ENCODE measurements at regions not wholly inside any gene's neighbourhood (a gene's known extent, or its start where the extent isn't known, plus 50 kb on each side); places are given as distances from the start of the nearest gene placed in this dataset.
"Not testable (repeated sequence)": the region's sequence is repeated elsewhere in the genome, so short reads cannot be mapped to it uniquely, and the experiment has no call there.

DNA sequence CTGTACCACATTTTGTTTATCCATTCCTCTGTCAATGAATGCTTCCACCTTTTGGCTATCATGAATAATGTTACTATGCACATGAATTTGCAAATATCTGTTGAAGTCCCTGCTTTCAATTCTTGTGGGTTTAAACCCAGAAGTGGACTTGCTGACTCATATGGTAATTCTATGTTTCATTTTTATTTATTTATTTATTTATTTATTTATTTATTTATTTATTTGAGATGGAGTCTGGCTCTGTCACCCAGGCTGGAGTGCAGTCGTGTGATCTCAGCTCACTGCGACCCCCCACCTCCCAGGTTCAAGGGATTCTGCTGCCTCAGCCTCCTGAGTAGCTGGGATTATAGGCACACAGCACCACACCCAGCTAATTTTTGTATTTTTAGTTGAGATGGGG lies 664.3 kb downstream of the KCNJ18 start:
- TF ChIP-seq, protein P1, sequence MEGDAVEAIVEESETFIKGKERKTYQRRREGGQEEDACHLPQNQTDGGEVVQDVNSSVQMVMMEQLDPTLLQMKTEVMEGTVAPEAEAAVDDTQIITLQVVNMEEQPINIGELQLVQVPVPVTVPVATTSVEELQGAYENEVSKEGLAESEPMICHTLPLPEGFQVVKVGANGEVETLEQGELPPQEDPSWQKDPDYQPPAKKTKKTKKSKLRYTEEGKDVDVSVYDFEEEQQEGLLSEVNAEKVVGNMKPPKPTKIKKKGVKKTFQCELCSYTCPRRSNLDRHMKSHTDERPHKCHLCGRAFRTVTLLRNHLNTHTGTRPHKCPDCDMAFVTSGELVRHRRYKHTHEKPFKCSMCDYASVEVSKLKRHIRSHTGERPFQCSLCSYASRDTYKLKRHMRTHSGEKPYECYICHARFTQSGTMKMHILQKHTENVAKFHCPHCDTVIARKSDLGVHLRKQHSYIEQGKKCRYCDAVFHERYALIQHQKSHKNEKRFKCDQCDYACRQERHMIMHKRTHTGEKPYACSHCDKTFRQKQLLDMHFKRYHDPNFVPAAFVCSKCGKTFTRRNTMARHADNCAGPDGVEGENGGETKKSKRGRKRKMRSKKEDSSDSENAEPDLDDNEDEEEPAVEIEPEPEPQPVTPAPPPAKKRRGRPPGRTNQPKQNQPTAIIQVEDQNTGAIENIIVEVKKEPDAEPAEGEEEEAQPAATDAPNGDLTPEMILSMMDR (IDR thresholded peaks at IDR 0.05): not testable (repeated sequence)
- not testable (repeated sequence) for TF ChIP-seq POLR2A (IDR thresholded peaks at IDR 0.05)
